Gastrocnemius medialis (tissue), 4 donors: ENCODE measurements at regions not wholly inside any gene's neighbourhood (a gene's known extent, or its start where the extent isn't known, plus 50 kb on each side); places are given as distances from the start of the nearest gene placed in this dataset.

Experiments used
- ATAC-seq, 2 donors: fragments of 150-250 bp; one replicate each; pipeline ENCODE4 v1.9.1; 2016
- DNase-seq, 2 donors: peaks; one replicate each; pipeline ENCODE4 v3.0.0-alpha.2; 2019
- H3K27ac ChIP-seq, 4 donors: fragments of 200-600 bp; sonication (generic); 1 replicate in 1 of 4; 2 replicates in 3 of 4; pipeline ENCODE4 v1.5.1; 2016 to 2018; ENCODE audit warnings: mild to moderate bottlenecking in 2 of 4, moderate library complexity in 1 of 4
- H3K27me3 ChIP-seq, 3 donors: fragments of 200-600 bp; sonication (generic) in 2 of 3; 1 replicate in 1 of 3; 2 replicates in 2 of 3; pipeline versions ENCODE4 v1.5.1 to v1.6.0; 2016 to 2019; ENCODE audit warnings: mild to moderate bottlenecking in 1 of 3, moderate library complexity in 1 of 3
- H3K36me3 ChIP-seq, 2 donors: fragments of 200-600 bp; sonication (generic) in 1 of 2; one replicate each; pipeline ENCODE4 v1.5.1; 2017 to 2018
- H3K4me1 ChIP-seq, 2 donors: fragments of 200-600 bp; sonication (generic) in 1 of 2; one replicate each; pipeline ENCODE4 v1.5.1; 2016 to 2017; ENCODE audit warnings: mild to moderate bottlenecking in 2 of 2
- H3K4me3 ChIP-seq, 4 donors: fragments of 200-600 bp; sonication (generic) in 3 of 4; 1 replicate in 1 of 4; 2 replicates in 3 of 4; pipeline ENCODE4 v1.5.1; 2016 to 2019; ENCODE audit warnings: mild to moderate bottlenecking in 2 of 4
- H3K9me3 ChIP-seq, 3 donors: fragments of 200-600 bp; sonication (generic) in 2 of 3; 1 replicate in 1 of 3; 2 replicates in 2 of 3; pipeline ENCODE4 v1.5.1; 2016 to 2019
- CTCF ChIP-seq, 5 experiments: fragments of 450-650 bp in 3 of 5; fragments of 200-600 bp in 2 of 5; sonication (generic) in 2 of 5; IDR thresholded peaks in 4 of 5; conservative IDR thresholded peaks in 1 of 5; 1 replicate in 4 of 5; 2 replicates in 1 of 5; pipeline ENCODE4 v1.5.1; 2016 to 2019; ENCODE audit warnings: antibody characterized with exemption in 5 of 5, mild to moderate bottlenecking in 3 of 5, moderate library complexity in 3 of 5
- POLR2A ChIP-seq, 2 donors: fragments of 450-650 bp; IDR thresholded peaks; one replicate each; pipeline ENCODE4 v1.6.1; 2017; ENCODE audit warnings: antibody characterized with exemption in 2 of 2, mild to moderate bottlenecking in 2 of 2, moderate library complexity in 2 of 2
- in situ Hi-C, 4 donors: fragments of 200-750 bp; cut with MboI; loops; one replicate each; pipeline versions ENCODE4 v1.15.0 to v1.8.0; 2017; ENCODE audit warnings: low sequenced_read_pairs in 4 of 4
- intact Hi-C: fragments of 100-400 bp; cut with DNase I; formaldehyde crosslinking; loops from one replicate; pipeline ENCODE4 v1.15.1; 2023; ENCODE audit warnings: low total_unique reads

- no peak for DNase-seq
- in situ Hi-C loops (no loop called here), intact Hi-C loops (no loop called here)
- no peaks in the 10 kb centered on the region for H3K4me1 ChIP-seq
- TF ChIP-seq POLR2A (IDR thresholded peaks at IDR 0.05) (no peak), CTCF (IDR thresholded peaks at IDR 0.05 in 4 of 5, conservative IDR thresholded peaks at IDR 0.05 in 1 of 5) (no peak)
- no peak overlapping the region for H3K27ac ChIP-seq
- H3K27me3 ChIP-seq, result no peaks in the 10 kb centered on the region
- no peaks in the 10 kb centered on the region for H3K9me3 ChIP-seq
- no peaks in the 10 kb centered on the region for H3K36me3 ChIP-seq
- ATAC-seq, result no peak
- no peak overlapping the region for H3K4me3 ChIP-seq
These were observed 419.2 kb downstream of the REEP3 start for GRCh38 chr10:63940277-63940922.

GRCh38 chr10:63964406-63964805 is 443.2 kb downstream of the REEP3 start:
- DNase-seq (no peak), ATAC-seq (no peak)
- in situ Hi-C loops (no loop called here), intact Hi-C loops (no loop called here)
- Histone ChIP-seq H3K27ac (no peak overlapping the region), H3K36me3 (no peaks in the 10 kb centered on the region), H3K4me3 (no peak overlapping the region), H3K27me3 (no peaks in the 10 kb centered on the region), H3K4me1 (no peaks in the 10 kb centered on the region), H3K9me3 (no peaks in the 10 kb centered on the region)
- TF ChIP-seq POLR2A (IDR thresholded peaks at IDR 0.05), result no peak
- TF ChIP-seq CTCF (IDR thresholded peaks at IDR 0.05 in 4 of 5, conservative IDR thresholded peaks at IDR 0.05 in 1 of 5), result no peak

- intact Hi-C loops, result no loop called here
- in situ Hi-C loops, result no loop called here
- H3K27me3 ChIP-seq, result no peaks in the 10 kb centered on the region
- no peaks in the 10 kb centered on the region for H3K36me3 ChIP-seq
- no peak overlapping the region for H3K4me3 ChIP-seq
- TF ChIP-seq CTCF (IDR thresholded peaks at IDR 0.05 in 4 of 5, conservative IDR thresholded peaks at IDR 0.05 in 1 of 5) (no peak), POLR2A (IDR thresholded peaks at IDR 0.05) (no peak)
- DNase-seq (no peak), ATAC-seq (no peak)
- H3K27ac ChIP-seq, result no peak overlapping the region
- H3K4me1 ChIP-seq, result no peaks in the 10 kb centered on the region
- H3K9me3 ChIP-seq, result no peaks in the 10 kb centered on the region
These were observed 444.6 kb downstream of the REEP3 start for GRCh38 chr10:63965846-63966245.

GRCh38 chr10:63972949-63973827 is 452.0 kb downstream of the REEP3 start:
- ATAC-seq, result no peak
- DNase-seq, result no peak
- no peak overlapping the region for H3K27ac ChIP-seq
- TF ChIP-seq CTCF (IDR thresholded peaks at IDR 0.05 in 4 of 5, conservative IDR thresholded peaks at IDR 0.05 in 1 of 5) (no peak), POLR2A (IDR thresholded peaks at IDR 0.05) (no peak)
- no peaks in the 10 kb centered on the region for H3K36me3 ChIP-seq
- no peaks in the 10 kb centered on the region for H3K27me3 ChIP-seq
- no peaks in the 10 kb centered on the region for H3K4me1 ChIP-seq
- no peaks in the 10 kb centered on the region for H3K9me3 ChIP-seq
- intact Hi-C loops (no loop called here), in situ Hi-C loops (no loop called here)
- H3K4me3 ChIP-seq, result no peak overlapping the region
